Keratinocyte (primary cell): ENCODE measurements at regions not wholly inside any gene's neighbourhood (a gene's known extent, or its start where the extent isn't known, plus 50 kb on each side); places are given as distances from the start of the nearest gene placed in this dataset.

ENCODE experiments used
- DNase-seq: peaks from one replicate; pipeline ENCODE4 v3.0.0-alpha.2; 2011; ENCODE audit warnings: low read depth, missing footprints, low spot score
- FAIRE-seq: peaks from 2 replicates; lab custom pipeline; 2011; peaks lifted over from hg19 to GRCh38; lab: Jason Lieb, UNC
- H2AFZ ChIP-seq: 2 replicates; pipeline ENCODE4 v1.6.0; 2012; ENCODE audit warnings: low read length, control low read depth, inconsistent platforms; ENCODE audit not compliant: control insufficient read depth
- H3K27ac ChIP-seq: 2 replicates; pipeline ENCODE4 v1.5.1; 2011; ENCODE audit warnings: low read length; ENCODE audit not compliant: control insufficient read depth, insufficient read depth
- H3K27me3 ChIP-seq: 3 replicates; pipeline ENCODE4 v1.6.0; 2011; ENCODE audit warnings: low read length; ENCODE audit not compliant: control insufficient read depth, insufficient read depth; ENCODE audit errors: extremely low read depth
- H3K36me3 ChIP-seq, 2 experiments: 2 replicates in 1 of 2; 3 replicates in 1 of 2; pipeline ENCODE4 v1.5.1; 2011; ENCODE audit warnings: low read length in 2 of 2, mild to moderate bottlenecking in 1 of 2; ENCODE audit not compliant: control insufficient read depth in 2 of 2, insufficient read depth in 2 of 2; ENCODE audit errors: extremely low read depth in 1 of 2
- H3K4me1 ChIP-seq: 3 replicates; pipeline ENCODE4 v1.5.1; 2011; ENCODE audit warnings: low read length; ENCODE audit not compliant: control insufficient read depth, insufficient read depth; ENCODE audit errors: extremely low read depth
- H3K4me2 ChIP-seq: 3 replicates; pipeline ENCODE4 v1.6.0; 2011; ENCODE audit warnings: low read depth, low read length; ENCODE audit not compliant: control insufficient read depth, insufficient read depth; ENCODE audit errors: extremely low read depth
- H3K4me3 ChIP-seq, 3 experiments: fragments of 200-600 bp in 1 of 3; sonication (generic) in 1 of 3; 2 replicates in 2 of 3; 3 replicates in 1 of 3; pipeline ENCODE4 v1.5.1; 2011 to 2016; ENCODE audit warnings: low read length in 3 of 3, mild to moderate bottlenecking in 3 of 3, control low read depth in 2 of 3, inconsistent platforms in 1 of 3, low read depth in 1 of 3, mixed read lengths in 1 of 3, mixed run types in 1 of 3, moderate library complexity in 1 of 3; ENCODE audit not compliant: control insufficient read depth in 2 of 3, insufficient read depth in 2 of 3; ENCODE audit errors: extremely low read depth in 1 of 3
- H3K79me2 ChIP-seq: 2 replicates; pipeline ENCODE4 v1.6.0; 2012; ENCODE audit warnings: low read length; ENCODE audit not compliant: control insufficient read depth, insufficient read depth
- H3K9ac ChIP-seq: 3 replicates; pipeline ENCODE4 v1.6.0; 2011; ENCODE audit warnings: low read length; ENCODE audit not compliant: control insufficient read depth, insufficient read depth; ENCODE audit errors: extremely low read depth
- H3K9me1 ChIP-seq: 3 replicates; pipeline ENCODE4 v1.6.0; 2011; ENCODE audit warnings: low read length; ENCODE audit not compliant: control insufficient read depth, insufficient read depth; ENCODE audit errors: extremely low read depth
- H3K9me3 ChIP-seq: 2 replicates; pipeline ENCODE4 v1.5.1; 2012; ENCODE audit warnings: low read depth, low read length; ENCODE audit not compliant: control insufficient read depth
- H4K20me1 ChIP-seq: 3 replicates; pipeline ENCODE4 v1.6.0; 2011; ENCODE audit warnings: low read length; ENCODE audit not compliant: control insufficient read depth, insufficient read depth; ENCODE audit errors: extremely low read depth
- CTCF ChIP-seq, 3 experiments: IDR thresholded peaks in 1 of 3; conservative IDR thresholded peaks in 1 of 3; optimal IDR thresholded peaks in 1 of 3; 2 replicates in 2 of 3; 3 replicates in 1 of 3; pipeline versions ENCODE3 to v1.5.1; 2011; ENCODE audit warnings: low read length in 3 of 3, mild to moderate bottlenecking in 3 of 3, moderate library complexity in 2 of 3, control low read depth in 1 of 3, inconsistent platforms in 1 of 3; ENCODE audit not compliant: insufficient read depth in 2 of 3; ENCODE audit errors: extremely low read depth in 1 of 3
- EZH2 ChIP-seq: IDR thresholded peaks from one replicate; pipeline ENCODE4 v1.6.1; 2012; ENCODE audit warnings: inconsistent platforms, mild to moderate bottlenecking, low read length, moderate library complexity
- dilution Hi-C: fragments of 300-500 bp; cut with MboI; formaldehyde crosslinking; loops from one replicate; pipeline ENCODE4 v1.7.0; 2020; ENCODE audit warnings: low sequenced_read_pairs; ENCODE audit not compliant: extremely low pct_ligation_motif_present

DNA sequence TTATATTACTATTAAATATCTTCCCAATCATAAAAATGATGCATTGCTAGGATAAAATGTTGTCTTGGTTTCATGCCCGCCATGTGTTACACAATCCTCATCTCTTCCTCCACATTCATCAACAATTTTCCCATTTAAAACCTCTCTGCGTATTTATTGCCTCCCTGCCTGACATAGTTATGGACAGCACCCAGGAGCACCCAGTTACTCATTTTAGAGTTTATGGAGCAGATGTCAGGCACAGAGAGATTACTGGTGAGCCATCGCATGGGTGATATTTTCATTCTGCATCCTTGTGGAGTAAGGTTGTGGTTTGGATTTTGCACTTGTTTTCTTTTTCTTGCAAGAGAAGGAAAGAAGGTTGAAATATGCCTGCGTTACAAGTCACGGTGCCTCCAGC is 116.7 kb upstream of the NPAS2 start:
- FAIRE-seq: no peak
- Histone ChIP-seq H3K9ac (no peak overlapping the region), H3K4me2 (no peak overlapping the region), H3K4me1 (peaks cover 14% of the 10 kb centered on the region), H4K20me1 (no peaks in the 10 kb centered on the region), H3K4me3 (no peak overlapping the region), H2AFZ (no peak overlapping the region), H3K9me1 (no peaks in the 10 kb centered on the region), H3K9me3 (no peaks in the 10 kb centered on the region), H3K79me2 (no peaks in the 10 kb centered on the region), H3K27me3 (no peaks in the 10 kb centered on the region), H3K36me3 (no peaks in the 10 kb centered on the region), H3K27ac (no peak overlapping the region)
- dilution Hi-C loops: no loop called here
- TF ChIP-seq CTCF (optimal IDR thresholded peaks at IDR 0.05 in 1 of 3, IDR thresholded peaks at IDR 0.05 in 1 of 3, conservative IDR thresholded peaks at IDR 0.05 in 1 of 3; ENCODE audit: extremely low read depth in 1 of 3, insufficient read depth in 2 of 3, low read length in 3 of 3) (no peak), EZH2 (no peak)
- DNase-seq: no peak

DNA sequence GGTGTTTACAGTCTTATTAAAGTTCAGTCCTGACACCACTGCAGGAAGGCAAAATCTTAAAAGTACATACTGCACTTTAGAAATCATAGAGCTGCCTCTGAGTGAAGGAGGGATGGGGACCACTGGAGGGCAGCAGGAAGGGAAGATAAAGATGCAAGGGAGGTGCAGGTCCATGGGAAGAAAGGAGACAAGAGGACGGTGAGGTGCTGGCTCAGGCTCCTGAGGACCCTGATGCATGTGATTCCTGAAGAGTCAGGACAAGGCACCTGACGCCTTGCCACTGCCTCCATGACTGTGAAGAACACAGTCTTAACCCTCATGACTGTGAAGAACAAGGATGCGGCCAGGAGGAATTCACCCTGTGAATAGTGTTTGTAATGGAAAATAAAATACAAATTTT is 116.2 kb upstream of the NPAS2 start:
- H3K9me3 ChIP-seq: no peaks in the 10 kb centered on the region
- FAIRE-seq (no peak), DNase-seq (no peak)
- peaks cover 14% of the 10 kb centered on the region for H3K4me1 ChIP-seq
- H3K79me2 ChIP-seq: no peaks in the 10 kb centered on the region
- no peak overlapping the region for H3K4me3 ChIP-seq
- dilution Hi-C loops: no loop called here
- H3K36me3 ChIP-seq: no peaks in the 10 kb centered on the region
- no peaks in the 10 kb centered on the region for H3K9me1 ChIP-seq
- H4K20me1 ChIP-seq: no peaks in the 10 kb centered on the region
- no peak overlapping the region for H3K4me2 ChIP-seq
- no peak overlapping the region for H3K27ac ChIP-seq
- no peak overlapping the region for H2AFZ ChIP-seq
- no peak overlapping the region for H3K9ac ChIP-seq
- H3K27me3 ChIP-seq: no peaks in the 10 kb centered on the region
- TF ChIP-seq EZH2: no peak
- no peak for TF ChIP-seq CTCF (optimal IDR thresholded peaks at IDR 0.05 in 1 of 3, IDR thresholded peaks at IDR 0.05 in 1 of 3, conservative IDR thresholded peaks at IDR 0.05 in 1 of 3; ENCODE audit: extremely low read depth in 1 of 3, insufficient read depth in 2 of 3, low read length in 3 of 3)
